ENCODE measurements at regions not wholly inside any gene's neighbourhood (a gene's known extent, or its start where the extent isn't known, plus 50 kb on each side); places are given as distances from the start of the nearest gene placed in this dataset.

GRCh38 chr7:94059746-94060145 lies 55.6 kb upstream of the BET1 start:
- POLR2A ChIA-PET: no interaction called here
- H3K27ac ChIP-seq (ENCODE audit: low read depth in 2 of 2, low read length in 1 of 2): no peak overlapping the region
- H3F3A ChIP-seq (replicated peaks; ENCODE audit: insufficient read depth): peaks cover 14% of the 10 kb centered on the region
- H4K20me1 ChIP-seq (ENCODE audit: insufficient read depth): no peaks in the 10 kb centered on the region
- no peaks in the 10 kb centered on the region for H3K79me2 ChIP-seq (ENCODE audit: insufficient read depth)
- no peaks in the 10 kb centered on the region for H3K36me3 ChIP-seq (replicated peaks in 1 of 2; ENCODE audit: control insufficient read depth in 1 of 2, insufficient read depth in 2 of 2, low read length in 1 of 2)
- H3K4me2 ChIP-seq: no peak overlapping the region
- 65% methylated on average over 5 of the region's 5 CpGs for WGBS (ENCODE audit: low lambda C conversion rate)
- no peak for DNase-seq
- no peaks in the 10 kb centered on the region for H3K27me3 ChIP-seq (ENCODE audit: insufficient read depth)
- no peaks in the 10 kb centered on the region for H3K9me2 ChIP-seq
- no peak overlapping the region for H3K4me3 ChIP-seq (ENCODE audit: low read depth in 2 of 2, low read length in 1 of 2)
- CTCF ChIA-PET: interaction anchor here (0.6 to 2.6 kb wide), 4 partner anchors 10 to 542 kb away, joined by 3 to 5 read pairs (median 3); no protein-coding TSS in a partner anchor
- no peak overlapping the region for H2AFZ ChIP-seq (ENCODE audit: low read depth)
- no peak overlapping the region for H3K9ac ChIP-seq
- no peaks in the 10 kb centered on the region for H3K9me3 ChIP-seq
- TF ChIP-seq POLR2AphosphoS5 (IDR thresholded peaks at IDR 0.05; ENCODE audit: low read depth, low read length) (no peak), TEAD4 (IDR thresholded peaks at IDR 0.05; ENCODE audit: borderline replicate concordance, insufficient read depth) (no peak), MXI1 (IDR thresholded peaks at IDR 0.05; ENCODE audit: low read depth, low read length) (no peak), JUND (IDR thresholded peaks at IDR 0.05) (no peak), FOSL2 (IDR thresholded peaks at IDR 0.05; ENCODE audit: borderline replicate concordance, low read depth) (no peak), GABPA (IDR thresholded peaks at IDR 0.05; ENCODE audit: low read depth) (no peak), YY1 (IDR thresholded peaks at IDR 0.05; ENCODE audit: low read depth) (no peak), MAX (IDR thresholded peaks at IDR 0.05; ENCODE audit: low read depth) (no peak), RCOR1 (IDR thresholded peaks at IDR 0.05; ENCODE audit: low read length) (no peak), SIN3A (IDR thresholded peaks at IDR 0.05; ENCODE audit: borderline replicate concordance, low read depth, low read length) (no peak), NFIC (IDR thresholded peaks at IDR 0.05; ENCODE audit: borderline replicate concordance) (no peak), SMC3 (IDR thresholded peaks at IDR 0.05; ENCODE audit: low read depth, low read length) (no peak)
- TF ChIP-seq, protein P1, sequence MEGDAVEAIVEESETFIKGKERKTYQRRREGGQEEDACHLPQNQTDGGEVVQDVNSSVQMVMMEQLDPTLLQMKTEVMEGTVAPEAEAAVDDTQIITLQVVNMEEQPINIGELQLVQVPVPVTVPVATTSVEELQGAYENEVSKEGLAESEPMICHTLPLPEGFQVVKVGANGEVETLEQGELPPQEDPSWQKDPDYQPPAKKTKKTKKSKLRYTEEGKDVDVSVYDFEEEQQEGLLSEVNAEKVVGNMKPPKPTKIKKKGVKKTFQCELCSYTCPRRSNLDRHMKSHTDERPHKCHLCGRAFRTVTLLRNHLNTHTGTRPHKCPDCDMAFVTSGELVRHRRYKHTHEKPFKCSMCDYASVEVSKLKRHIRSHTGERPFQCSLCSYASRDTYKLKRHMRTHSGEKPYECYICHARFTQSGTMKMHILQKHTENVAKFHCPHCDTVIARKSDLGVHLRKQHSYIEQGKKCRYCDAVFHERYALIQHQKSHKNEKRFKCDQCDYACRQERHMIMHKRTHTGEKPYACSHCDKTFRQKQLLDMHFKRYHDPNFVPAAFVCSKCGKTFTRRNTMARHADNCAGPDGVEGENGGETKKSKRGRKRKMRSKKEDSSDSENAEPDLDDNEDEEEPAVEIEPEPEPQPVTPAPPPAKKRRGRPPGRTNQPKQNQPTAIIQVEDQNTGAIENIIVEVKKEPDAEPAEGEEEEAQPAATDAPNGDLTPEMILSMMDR (IDR thresholded peaks at IDR 0.05): no peak
- peaks cover 7 to 8% of the 10 kb centered on the region in 2 experiments for H3K4me1 ChIP-seq (ENCODE audit: control insufficient read depth in 1 of 2, insufficient read depth in 2 of 2, low read depth in 1 of 2, low read length in 1 of 2)

DNA sequence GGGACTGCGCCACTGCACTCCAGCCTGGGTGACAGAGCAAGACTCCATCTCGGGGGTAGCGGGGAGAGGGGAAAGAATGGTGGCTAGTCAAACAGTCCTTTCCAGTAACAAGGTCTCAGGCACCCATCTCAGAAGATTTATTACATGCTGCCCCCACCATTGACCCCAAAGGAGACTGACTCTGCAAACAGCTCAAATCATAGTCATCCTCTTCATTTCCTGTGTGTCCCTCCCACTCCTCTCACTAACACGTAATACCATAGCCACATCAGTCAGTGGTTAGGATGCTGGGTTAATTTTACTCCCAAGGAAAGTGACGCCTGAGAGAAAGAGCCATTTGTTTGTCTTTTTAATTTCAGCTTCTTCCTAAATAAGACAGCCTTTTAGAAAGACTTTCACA lies 56.6 kb upstream of the BET1 start:
- H3K79me2 ChIP-seq (ENCODE audit: insufficient read depth): no peaks in the 10 kb centered on the region
- DNase-seq: no peak
- H3K4me3 ChIP-seq (ENCODE audit: low read depth in 2 of 2, low read length in 1 of 2): no peak overlapping the region
- no peak overlapping the region for H3K9ac ChIP-seq
- POLR2A ChIA-PET: no interaction called here
- H3K9me3 ChIP-seq: no peaks in the 10 kb centered on the region
- H3K4me1 ChIP-seq (ENCODE audit: control insufficient read depth in 1 of 2, insufficient read depth in 2 of 2, low read depth in 1 of 2, low read length in 1 of 2): peaks cover 7 to 10% of the 10 kb centered on the region in 2 experiments
- H3K36me3 ChIP-seq (replicated peaks in 1 of 2; ENCODE audit: control insufficient read depth in 1 of 2, insufficient read depth in 2 of 2, low read length in 1 of 2): no peaks in the 10 kb centered on the region
- no peak overlapping the region for H2AFZ ChIP-seq (ENCODE audit: low read depth)
- no peak overlapping the region for H3K4me2 ChIP-seq
- H3K9me2 ChIP-seq: no peaks in the 10 kb centered on the region
- no peaks in the 10 kb centered on the region for H3K27me3 ChIP-seq (ENCODE audit: insufficient read depth)
- H3K27ac ChIP-seq (ENCODE audit: low read depth in 2 of 2, low read length in 1 of 2): no peak overlapping the region
- 90% methylated on average over 5 of the region's 5 CpGs for WGBS (ENCODE audit: low lambda C conversion rate)
- H3F3A ChIP-seq (replicated peaks; ENCODE audit: insufficient read depth): peaks cover 24% of the 10 kb centered on the region
- no peaks in the 10 kb centered on the region for H4K20me1 ChIP-seq (ENCODE audit: insufficient read depth)
- CTCF ChIA-PET: interaction anchor here (1.1 to 2.6 kb wide), 3 partner anchors 9 to 39 kb away, joined by 3 to 5 read pairs (median 3); no protein-coding TSS in a partner anchor
- TF ChIP-seq MXI1 (IDR thresholded peaks at IDR 0.05; ENCODE audit: low read depth, low read length) (no peak), GABPA (IDR thresholded peaks at IDR 0.05; ENCODE audit: low read depth) (no peak), MEF2A (IDR thresholded peaks at IDR 0.05; ENCODE audit: borderline replicate concordance, low read depth) (no peak), SMC3 (IDR thresholded peaks at IDR 0.05; ENCODE audit: low read depth, low read length) (no peak), YY1 (IDR thresholded peaks at IDR 0.05; ENCODE audit: low read depth) (no peak), SIN3A (IDR thresholded peaks at IDR 0.05; ENCODE audit: borderline replicate concordance, low read depth, low read length) (no peak), REST (IDR thresholded peaks at IDR 0.05; ENCODE audit: low read depth, low read length) (no peak), TAF1 (IDR thresholded peaks at IDR 0.05; ENCODE audit: borderline replicate concordance, low read depth, low read length) (no peak), RAD21 (IDR thresholded peaks at IDR 0.05; ENCODE audit: low read length) (no peak), RCOR1 (IDR thresholded peaks at IDR 0.05; ENCODE audit: low read length) (no peak), ELF1 (IDR thresholded peaks at IDR 0.05) (no peak), PBX3 (IDR thresholded peaks at IDR 0.05) (no peak)
- TF ChIP-seq, protein P2, sequence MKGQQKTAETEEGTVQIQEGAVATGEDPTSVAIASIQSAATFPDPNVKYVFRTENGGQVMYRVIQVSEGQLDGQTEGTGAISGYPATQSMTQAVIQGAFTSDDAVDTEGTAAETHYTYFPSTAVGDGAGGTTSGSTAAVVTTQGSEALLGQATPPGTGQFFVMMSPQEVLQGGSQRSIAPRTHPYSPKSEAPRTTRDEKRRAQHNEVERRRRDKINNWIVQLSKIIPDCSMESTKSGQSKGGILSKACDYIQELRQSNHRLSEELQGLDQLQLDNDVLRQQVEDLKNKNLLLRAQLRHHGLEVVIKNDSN (IDR thresholded peaks at IDR 0.05; ENCODE audit: borderline replicate concordance, low read depth): no peak

Measured in SK-N-SH (cell line).